GM21447 (cell line): ENCODE measurements at regions not wholly inside any gene's neighbourhood (a gene's known extent, or its start where the extent isn't known, plus 50 kb on each side); places are given as distances from the start of the nearest gene placed in this dataset.
"Not testable (repeated sequence)": the region's sequence is repeated elsewhere in the genome, so short reads cannot be mapped to it uniquely, and the experiment has no call there.

ENCODE experiments used
- ATAC-seq: cut with Tn5 transposase; IDR thresholded peaks from one replicate; pipeline ENCODE4 v1.9.1; 2021; ENCODE audit not compliant: unreplicated experiment

GRCh38 chr6:8982668-8983067 is 547.3 kb upstream of the SLC35B3 start:
- ATAC-seq, result no peak

- ATAC-seq, result no peak
Measured at GRCh38 chr6:8973395-8973794, 538.0 kb upstream of the SLC35B3 start.

GRCh38 chr6:8969747-8970146 is 534.4 kb upstream of the SLC35B3 start:
- no peak for ATAC-seq

DNA sequence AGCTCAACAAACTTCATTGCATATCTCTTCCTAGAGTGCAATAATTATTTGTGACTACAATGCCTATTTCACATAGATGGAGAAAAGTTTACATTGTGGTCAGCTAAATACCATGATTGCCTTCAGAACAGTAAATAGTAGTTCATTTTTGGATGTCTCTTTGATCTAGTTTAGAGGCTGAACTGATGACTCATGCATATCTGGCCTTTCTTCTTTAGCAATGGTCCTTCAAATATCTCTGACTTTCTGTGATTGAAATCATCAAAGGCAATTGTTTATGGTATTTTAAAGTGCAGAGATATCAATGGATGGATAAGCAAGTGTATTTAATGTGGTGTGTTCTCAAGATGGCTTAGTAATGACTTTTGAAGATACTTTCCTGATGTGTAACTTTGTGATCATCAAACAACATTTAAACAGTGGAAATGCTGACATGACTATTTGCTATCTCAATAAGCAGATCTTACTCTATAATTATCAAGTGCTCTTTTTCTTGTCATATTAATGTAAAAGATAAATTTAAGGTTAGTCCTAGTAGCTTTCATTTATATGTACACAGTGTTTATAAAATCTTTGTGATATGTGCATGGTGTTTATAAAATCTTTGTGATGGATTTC is 523.7 kb upstream of the SLC35B3 start:
- no peak for ATAC-seq

GRCh38 chr6:8953310-8953709 is 518.0 kb upstream of the SLC35B3 start:
- no peak for ATAC-seq

- no peak for ATAC-seq
Measured at GRCh38 chr6:8948733-8949132, 513.4 kb upstream of the SLC35B3 start.

DNA sequence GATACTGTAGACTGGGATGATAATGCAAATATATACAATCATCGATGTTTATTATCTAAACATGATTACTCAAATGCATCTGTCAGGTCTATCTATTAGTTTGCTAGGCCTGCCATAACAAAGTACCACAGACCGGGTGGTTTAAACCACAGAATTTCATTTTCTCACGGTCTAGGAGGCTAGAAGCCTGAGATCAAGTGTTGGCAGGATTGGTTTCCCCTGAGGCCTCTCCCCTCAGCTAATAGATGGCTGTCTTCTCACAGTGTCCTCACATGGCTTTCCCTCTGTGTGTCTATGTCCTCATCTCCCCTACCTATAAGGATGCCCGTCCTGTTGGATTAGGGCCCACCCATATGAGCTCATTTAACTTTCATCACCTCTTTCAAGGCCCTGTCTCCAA is 512.6 kb upstream of the SLC35B3 start:
- ATAC-seq, result no peak

DNA sequence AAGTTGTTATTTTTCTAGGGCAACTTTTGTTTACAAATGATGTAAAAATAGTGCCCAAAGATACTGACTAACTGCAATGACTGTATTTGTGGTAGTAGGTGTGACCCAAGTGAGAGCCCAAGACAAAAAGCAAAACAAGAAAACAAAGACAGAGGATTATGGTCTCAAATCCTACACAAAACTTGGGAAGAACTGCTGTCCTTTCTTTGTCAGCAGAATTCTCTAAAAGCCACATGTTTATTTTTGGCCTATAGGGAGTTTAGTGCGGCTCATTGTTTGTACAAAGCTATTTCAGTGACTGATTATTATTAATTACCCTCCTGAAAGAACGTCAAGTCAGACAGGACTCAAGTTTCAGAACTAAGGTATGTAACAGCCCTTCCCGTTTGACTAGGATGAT is 509.2 kb upstream of the SLC35B3 start:
- no peak for ATAC-seq

DNA sequence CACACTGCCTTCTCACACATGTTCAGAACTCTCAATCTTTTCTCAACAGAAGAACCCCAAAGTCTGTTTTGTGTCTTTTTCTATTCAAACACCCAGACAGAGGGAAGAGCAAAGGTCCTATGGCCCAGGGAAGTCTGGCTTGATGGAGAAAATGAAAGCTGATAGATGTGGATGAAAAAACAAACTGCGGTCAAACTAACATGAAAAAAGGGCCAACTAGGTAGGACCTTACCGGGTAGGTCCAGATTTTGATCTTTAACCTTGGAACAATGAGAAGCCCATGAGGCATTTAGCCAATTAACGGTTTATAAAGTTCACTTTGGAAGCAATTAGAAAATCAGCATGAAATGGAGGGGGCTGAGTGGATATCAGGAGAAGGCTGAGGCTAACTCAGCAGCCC is 507.7 kb upstream of the SLC35B3 start:
- ATAC-seq, result no peak

- no peak for ATAC-seq
Measured at GRCh38 chr6:8941577-8941976, 506.2 kb upstream of the SLC35B3 start.

DNA sequence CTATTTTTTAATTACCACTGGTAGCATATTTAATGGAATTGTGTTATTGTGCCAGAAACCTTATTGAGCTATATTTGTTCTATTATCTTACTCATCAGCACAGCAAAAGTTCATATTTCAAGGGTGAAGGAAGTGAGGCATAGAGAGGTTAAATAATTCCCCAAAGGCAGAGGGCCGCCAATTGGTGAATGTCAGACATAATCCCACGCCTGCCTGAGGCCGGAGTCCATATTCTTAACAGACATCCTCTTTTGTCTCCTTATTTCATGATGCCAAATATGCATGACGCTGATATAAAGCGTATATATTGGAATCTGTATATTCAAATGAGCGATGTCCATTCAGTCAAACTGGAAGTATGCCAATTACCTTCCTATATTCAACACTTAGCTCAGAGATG is 505.0 kb upstream of the SLC35B3 start:
- ATAC-seq, result no peak

- ATAC-seq, result no peak
Measured at GRCh38 chr6:8939615-8940014, 504.3 kb upstream of the SLC35B3 start.

DNA sequence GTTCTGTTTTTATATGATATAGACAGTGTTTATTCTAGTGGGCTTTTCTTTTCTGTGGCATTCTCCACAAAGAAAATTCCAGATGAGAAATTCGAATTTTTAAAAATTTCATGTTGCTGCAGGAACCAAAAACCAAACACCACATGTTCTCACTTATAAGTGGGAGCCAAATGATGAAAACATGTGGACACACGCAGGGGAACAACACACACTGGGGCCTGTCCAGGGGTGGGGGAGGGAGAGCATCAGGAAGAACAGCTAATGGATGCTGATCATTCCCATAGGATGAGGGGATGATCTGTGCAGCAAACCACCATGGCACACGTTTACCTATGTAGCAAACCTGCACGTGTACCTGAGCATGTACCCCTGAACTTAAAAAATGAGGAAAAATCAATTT is 499.0 kb upstream of the SLC35B3 start:
- ATAC-seq, result no peak

GRCh38 chr6:8930009-8930408 is 494.7 kb upstream of the SLC35B3 start:
- no peak for ATAC-seq

- not testable (repeated sequence) for ATAC-seq
Measured at GRCh38 chr6:8920244-8920643, 484.9 kb upstream of the SLC35B3 start.

DNA sequence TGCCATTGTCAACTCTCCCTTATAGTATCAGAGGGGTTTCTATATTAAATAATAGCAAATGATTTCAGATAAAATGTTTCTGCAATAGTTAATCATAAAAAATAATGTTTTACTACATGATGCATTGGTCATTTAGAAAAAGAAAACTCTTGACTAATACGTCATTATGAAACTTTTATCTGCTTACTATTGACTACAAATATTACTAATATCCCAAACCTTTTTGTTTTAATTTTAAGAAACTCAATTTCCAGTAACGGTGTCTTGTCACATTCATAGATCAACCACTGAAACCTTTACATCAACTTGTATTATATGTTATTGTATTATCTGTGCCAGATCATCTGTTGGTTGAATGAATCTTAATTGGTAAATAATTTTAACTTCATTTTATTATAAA is 482.9 kb upstream of the SLC35B3 start:
- no peak for ATAC-seq

DNA sequence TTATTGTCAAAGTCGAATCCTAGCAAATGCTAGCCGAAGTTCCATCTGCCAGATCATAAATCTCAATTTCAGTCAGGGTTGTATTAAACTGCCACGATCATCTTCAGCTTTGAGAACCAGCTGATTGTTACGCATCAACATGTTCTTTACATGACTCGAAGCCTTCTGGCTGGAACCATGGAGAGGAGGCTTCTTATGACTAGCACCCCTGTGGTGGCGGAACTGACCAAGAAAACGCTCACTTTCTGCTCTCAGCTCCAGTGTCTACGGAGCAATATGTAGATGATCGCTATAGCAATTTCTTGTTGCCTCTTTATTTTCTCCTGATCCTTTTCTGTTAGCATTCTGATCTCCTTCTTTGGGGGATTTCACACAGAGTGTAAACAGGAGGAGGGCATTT is 479.4 kb upstream of the SLC35B3 start:
- ATAC-seq, result no peak

GRCh38 chr6:8908638-8909037 is 473.3 kb upstream of the SLC35B3 start:
- ATAC-seq, result no peak

DNA sequence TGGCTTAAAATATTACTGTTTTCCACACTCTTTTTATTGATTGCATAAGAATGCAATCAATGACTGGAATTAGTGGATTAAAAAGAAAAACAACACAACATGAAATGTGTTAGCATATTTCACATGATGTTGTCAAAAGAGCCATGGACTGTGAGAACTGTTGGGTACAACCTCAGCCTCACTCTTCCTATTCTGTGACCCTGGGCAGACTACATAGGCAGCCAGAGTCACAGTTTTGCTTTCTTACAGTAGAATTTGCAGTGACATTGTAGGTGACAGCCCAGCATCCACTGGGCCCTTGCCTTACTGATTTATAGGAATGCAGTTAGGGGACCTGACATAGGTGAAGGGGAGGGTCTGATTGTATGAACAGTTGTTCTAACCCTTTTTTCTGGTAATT is 471.4 kb upstream of the SLC35B3 start:
- ATAC-seq, result no peak

DNA sequence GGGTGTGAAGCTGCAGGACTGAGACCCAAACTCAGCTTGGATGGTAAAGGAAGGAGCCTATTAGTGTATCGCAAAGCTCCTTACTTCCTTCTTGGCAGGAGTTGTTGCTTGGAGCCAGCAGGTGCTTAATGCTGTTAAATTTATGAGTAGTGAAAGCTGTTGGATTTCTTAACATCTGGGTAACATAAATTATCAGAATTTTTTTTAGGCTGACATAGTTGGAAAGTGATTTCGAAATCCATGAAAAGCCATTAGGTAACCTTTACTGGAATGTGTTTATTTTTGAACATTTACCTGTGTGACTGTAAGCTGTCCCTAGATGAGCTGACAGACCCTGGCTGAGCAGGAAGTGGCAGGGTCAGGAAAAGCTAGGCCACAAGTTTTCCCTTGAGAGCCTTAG is 470.4 kb upstream of the SLC35B3 start:
- ATAC-seq, result no peak

DNA sequence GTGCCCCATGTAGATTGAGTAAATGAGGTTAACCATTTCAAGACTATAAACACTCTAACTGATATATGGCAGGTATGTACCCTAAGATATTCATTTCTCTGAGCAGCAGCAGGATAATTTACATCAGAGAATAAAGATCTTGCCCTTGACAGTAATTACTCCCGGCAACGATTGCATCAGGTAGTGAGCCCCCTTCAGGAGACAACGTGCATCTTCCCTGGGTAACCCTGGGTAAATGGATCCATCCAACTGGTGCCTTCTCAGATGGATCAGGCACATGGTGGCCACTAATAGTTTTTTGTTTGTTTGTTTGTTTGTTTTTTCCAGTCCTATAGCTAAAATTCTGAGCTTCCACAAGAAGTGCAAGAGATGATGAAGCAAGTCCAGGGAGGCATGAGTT is 469.4 kb upstream of the SLC35B3 start:
- no peak for ATAC-seq

- no peak for ATAC-seq
Measured at GRCh38 chr6:8900056-8900455, 464.7 kb upstream of the SLC35B3 start.

DNA sequence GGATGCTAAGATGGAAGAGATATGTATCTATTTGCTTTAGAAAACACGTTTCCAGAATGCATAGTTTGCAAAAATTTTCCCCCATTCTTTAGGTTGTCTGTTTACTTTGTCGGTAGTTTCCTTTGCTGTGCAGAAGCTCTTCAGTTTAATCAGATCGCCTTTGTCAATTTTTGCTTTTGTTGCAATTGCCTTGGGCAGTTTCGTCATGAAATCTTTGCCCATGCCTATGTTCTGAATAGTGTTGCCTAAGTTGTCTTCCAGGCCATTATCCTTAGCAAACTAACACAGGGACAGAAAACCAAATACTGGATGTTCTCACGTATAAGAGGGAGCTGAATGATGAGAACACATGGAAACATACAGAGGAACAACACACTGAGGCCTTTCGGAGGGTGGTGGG is 454.2 kb upstream of the SLC35B3 start:
- no peak for ATAC-seq

DNA sequence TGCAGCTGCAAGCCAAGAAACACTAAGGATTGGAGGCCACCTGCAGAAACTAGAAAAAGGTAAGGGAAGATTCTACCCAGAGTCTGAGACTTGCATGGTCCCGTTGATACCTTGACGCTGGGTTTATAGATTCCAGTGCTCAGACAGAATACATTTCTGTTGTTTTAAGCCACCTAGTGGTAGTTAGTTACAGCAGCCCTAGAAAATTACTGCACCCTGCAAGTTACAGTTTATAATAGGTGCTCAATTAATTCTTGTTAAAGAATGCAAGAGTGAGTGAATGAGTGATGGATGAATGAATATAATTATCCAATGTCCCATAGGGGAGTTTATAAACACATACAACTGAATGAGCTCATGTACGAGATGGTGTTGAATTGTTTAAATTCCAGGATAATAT is 453.1 kb upstream of the SLC35B3 start:
- ATAC-seq, result no peak
